ENCODE measurements at regions not wholly inside any gene's neighbourhood (a gene's known extent, or its start where the extent isn't known, plus 50 kb on each side); places are given as distances from the start of the nearest gene placed in this dataset.

- Histone ChIP-seq H3K4ac (ENCODE audit: low read depth, low read length) (no peak overlapping the region), H3K23ac (ENCODE audit: insufficient read length, low read depth, low read length) (no peak overlapping the region), H3K9ac (ENCODE audit: extremely low read depth, insufficient read length, low read length) (no peak overlapping the region), H4K91ac (ENCODE audit: insufficient read length, low read depth, low read length) (no peak overlapping the region), H3K23me2 (ENCODE audit: insufficient read length, low read depth, low read length, poor library complexity, severe bottlenecking) (no peaks in the 10 kb centered on the region), H2AK5ac (ENCODE audit: insufficient read length, low read length) (no peak overlapping the region), H2AFZ (ENCODE audit: low read length) (no peak overlapping the region), H3K9me3 (ENCODE audit: control insufficient read depth, low read depth, low read length) (no peaks in the 10 kb centered on the region), H3K14ac (ENCODE audit: insufficient read depth, low read length) (no peak overlapping the region), H3K27me3 (ENCODE audit: insufficient read depth, low read length) (no peaks in the 10 kb centered on the region), H4K20me1 (ENCODE audit: control insufficient read depth, insufficient read depth, insufficient read length) (no peaks in the 10 kb centered on the region), H4K5ac (ENCODE audit: insufficient read length, low read depth, low read length) (no peak overlapping the region), H3K79me2 (ENCODE audit: insufficient read depth, low read length) (no peaks in the 10 kb centered on the region), H3K18ac (ENCODE audit: insufficient read length, low read depth, low read length) (no peak overlapping the region), H3T11ph (ENCODE audit: low read length) (no peak overlapping the region), H3K4me1 (ENCODE audit: insufficient read depth, low read length) (no peaks in the 10 kb centered on the region), H2BK15ac (ENCODE audit: low read depth, low read length) (no peak overlapping the region), H2BK120ac (ENCODE audit: low read depth, low read length, poor library complexity, severe bottlenecking) (no peak overlapping the region), H3K4me2 (ENCODE audit: insufficient read depth, insufficient read length, low read length) (no peak overlapping the region), H3K79me1 (ENCODE audit: insufficient read depth, low read depth, low read length, poor library complexity, severe bottlenecking) (no peaks in the 10 kb centered on the region), H4K8ac (replicated peaks; ENCODE audit: insufficient read length, low read depth, low read length) (no peak overlapping the region), H3K56ac (ENCODE audit: insufficient read length, low read depth, low read length) (no peak overlapping the region), H2BK5ac (ENCODE audit: insufficient read length, low read length) (no peak overlapping the region), H3K27ac (ENCODE audit: insufficient read length, low read depth, low read length) (no peak overlapping the region), H2BK12ac (ENCODE audit: insufficient read length, low read depth, low read length) (no peak overlapping the region), H2BK20ac (ENCODE audit: low read depth, low read length, poor library complexity, severe bottlenecking) (no peak overlapping the region)
- no peak for TF ChIP-seq CTCF (conservative IDR thresholded peaks at IDR 0.05)
- Mint-ChIP-seq H3K4me3 (no peak overlapping the region), H3K4me1 (no peaks in the 10 kb centered on the region), H3K9me3 (peaks cover 0 to 5% of the 10 kb centered on the region in 2 experiments; a peak in 4 of 5 replicates), H3K27ac (no peak overlapping the region), H3K27me3 (ENCODE audit: low read depth) (no peaks in the 10 kb centered on the region), H3K36me3 (ENCODE audit: insufficient read depth in 1 of 3, low read depth in 3 of 3) (peaks cover 0 to 5% (median 5%) of the 10 kb centered on the region in 3 experiments; a peak in 3 of 7 replicates)
- no CpG with 5 or more reads among the region's 4 CpGs for WGBS (ENCODE audit: extremely low coverage, insufficient read length, low lambda C conversion rate)
- no peak for DNase-seq
Observed at GRCh38 chr12:63397807-63398206, 246.8 kb upstream of the AVPR1A start.
